GM12892 (cell line): ENCODE measurements at regions not wholly inside any gene's neighbourhood (a gene's known extent, or its start where the extent isn't known, plus 50 kb on each side); places are given as distances from the start of the nearest gene placed in this dataset.
"Not testable (repeated sequence)": the region's sequence is repeated elsewhere in the genome, so short reads cannot be mapped to it uniquely, and the experiment has no call there.

Experiments used
- POLR2A ChIP-seq: IDR thresholded peaks from 2 replicates; pipeline ENCODE4 v1.6.1; 2011; ENCODE audit warnings: low read depth, low read length, control low read depth
- POLR2AphosphoS5 ChIP-seq: IDR thresholded peaks from 2 replicates; pipeline ENCODE4 v1.6.1; 2011; ENCODE audit warnings: low read depth, low read length, control low read depth
- TAF1 ChIP-seq: IDR thresholded peaks from 2 replicates; pipeline ENCODE4 v1.6.1; 2011; ENCODE audit warnings: low read depth, mild to moderate bottlenecking, control low read depth, low read length, borderline replicate concordance

DNA sequence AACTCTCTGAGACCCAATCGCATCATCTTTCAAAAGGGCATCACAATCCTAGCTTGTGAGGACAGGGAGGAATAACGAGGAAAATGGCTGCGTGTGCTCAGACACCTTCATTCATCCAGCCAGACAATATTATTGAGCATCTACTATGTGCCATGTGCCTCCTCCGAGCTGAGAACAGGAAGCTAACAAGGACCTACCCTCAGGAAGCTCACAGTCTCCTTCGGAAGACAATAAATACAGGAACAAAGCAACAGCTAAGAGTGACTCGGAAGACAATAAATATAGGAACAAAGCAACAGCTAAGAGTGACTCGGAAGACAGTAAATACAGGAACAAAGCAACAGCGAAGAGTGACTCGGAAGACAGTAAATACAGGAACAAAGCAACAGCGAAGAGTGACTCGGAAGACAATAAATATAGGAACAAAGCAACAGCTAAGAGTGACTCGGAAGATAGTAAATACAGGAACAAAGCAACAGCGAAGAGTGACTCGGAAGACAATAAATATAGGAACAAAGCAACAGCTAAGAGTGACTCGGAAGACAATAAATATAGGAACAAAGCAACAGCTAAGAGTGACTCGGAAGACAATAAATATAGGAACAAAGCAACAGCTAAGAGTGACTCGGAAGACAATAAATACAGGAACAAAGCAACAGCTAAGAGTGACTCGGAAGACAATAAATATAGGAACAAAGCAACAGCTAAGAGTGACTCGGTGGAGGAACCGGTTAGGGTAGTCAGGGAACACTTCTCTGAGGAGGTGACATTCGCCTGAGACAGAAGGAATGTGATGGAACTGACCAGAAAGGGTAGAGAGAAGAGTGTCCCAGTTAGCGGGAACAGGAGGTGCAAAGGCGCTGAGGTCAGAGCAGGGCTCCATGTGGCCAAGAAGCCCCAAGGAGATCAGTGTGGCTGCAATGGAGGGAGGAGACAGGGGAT lies 55.6 kb upstream of the SIRPA start:
- not testable (repeated sequence) for TF ChIP-seq TAF1, POLR2A, POLR2AphosphoS5
